Kidney (tissue), 13 donors: ENCODE measurements at regions not wholly inside any gene's neighbourhood (a gene's known extent, or its start where the extent isn't known, plus 50 kb on each side); places are given as distances from the start of the nearest gene placed in this dataset.
"Not testable (repeated sequence)": the region's sequence is repeated elsewhere in the genome, so short reads cannot be mapped to it uniquely, and the experiment has no call there.

Experiments used
- DNase-seq, 5 donors: peaks; one replicate each; pipeline ENCODE4 v3.0.0-alpha.2; 2013 to 2020
- FAIRE-seq: peaks from 2 replicates; lab custom pipeline; 2012; peaks lifted over from hg19 to GRCh38; lab: Jason Lieb, UNC
- H3K27ac ChIP-seq, 2 donors: one replicate each; pipeline ENCODE4 v1.7.0; 2013; ENCODE audit warnings: low read depth in 2 of 2, low read length in 2 of 2, inconsistent platforms in 1 of 2
- H3K27me3 ChIP-seq: one replicate; pipeline ENCODE4 v1.7.1; 2013; ENCODE audit warnings: low read length, inconsistent platforms; ENCODE audit not compliant: control insufficient read depth, insufficient read depth
- H3K36me3 ChIP-seq, 3 donors: one replicate each; pipeline versions ENCODE4 v1.7.0 to v1.7.1; 2013; ENCODE audit warnings: low read length in 3 of 3, control low read depth in 1 of 3, inconsistent platforms in 1 of 3; ENCODE audit not compliant: insufficient read depth in 3 of 3, control insufficient read depth in 2 of 3
- H3K4me1 ChIP-seq, 3 donors: one replicate each; pipeline versions ENCODE4 v1.7.0 to v1.7.1; 2013; ENCODE audit warnings: low read length in 3 of 3, inconsistent platforms in 1 of 3, low read depth in 1 of 3; ENCODE audit not compliant: control insufficient read depth in 2 of 3, insufficient read depth in 2 of 3
- H3K4me3 ChIP-seq, 3 donors: one replicate each; pipeline versions ENCODE4 v1.7.0 to v1.8.1; 2013; ENCODE audit warnings: low read length in 3 of 3, control low read depth in 1 of 3, inconsistent platforms in 1 of 3
- H3K9ac ChIP-seq, 3 donors: one replicate each; pipeline versions ENCODE4 v1.7.0 to v1.7.1; 2013; ENCODE audit warnings: low read length in 3 of 3, control low read depth in 1 of 3, inconsistent platforms in 1 of 3
- H3K9me3 ChIP-seq, 3 donors: one replicate each; pipeline versions ENCODE4 v1.7.0 to v1.7.1; 2013; ENCODE audit warnings: low read length in 3 of 3, control low read depth in 1 of 3, inconsistent platforms in 1 of 3; ENCODE audit not compliant: control insufficient read depth in 2 of 3, insufficient read depth in 1 of 3
- CTCF ChIP-seq: IDR thresholded peaks from 3 replicates; pipeline ENCODE4 v1.5.1; 2012; ENCODE audit warnings: mild to moderate bottlenecking, moderate library complexity, borderline replicate concordance; ENCODE audit not compliant: insufficient read depth; ENCODE audit errors: extremely low read depth
- intact Hi-C: fragments of 100-400 bp; cut with DNase I; formaldehyde crosslinking; loops from one replicate; pipeline ENCODE4 v1.11.1; 2022
- donor health status: control.
- donor health status: control.
- donor health status: control.
- donor health status: control.
- donor health status: control.
- donor health status: DM: yes; HTN: yes; CAD: no.
- donor health status: Normal renal cell carcinoma (clear cell type).

GRCh38 chr6:25205629-25206028 lies 73.5 kb upstream of the CARMIL1 start:
- intact Hi-C loops: no loop called here
- H3K36me3 ChIP-seq: no peaks in the 10 kb centered on the region
- FAIRE-seq: no peak

GRCh38 chr6:25207453-25208155 lies 71.6 kb upstream of the CARMIL1 start:
- H3K4me3 ChIP-seq, H3K9ac ChIP-seq, H3K27me3 ChIP-seq, H3K27ac ChIP-seq, DNase-seq, intact Hi-C loops, FAIRE-seq, H3K4me1 ChIP-seq, H3K36me3 ChIP-seq, H3K9me3 ChIP-seq: not testable (repeated sequence)

More at GRCh38 chr6:25205629-25206028, 73.5 kb upstream of the CARMIL1 start:
- Histone ChIP-seq H3K27me3 (no peaks in the 10 kb centered on the region), H3K27ac (no peak overlapping the region), H3K9ac (no peak overlapping the region), H3K9me3 (peaks cover 0 to 5% (median 0%) of the 10 kb centered on the region in 3 donors), H3K4me1 (no peaks in the 10 kb centered on the region), H3K4me3 (no peak overlapping the region)
- DNase-seq: no peak
- no peak for TF ChIP-seq CTCF

DNA sequence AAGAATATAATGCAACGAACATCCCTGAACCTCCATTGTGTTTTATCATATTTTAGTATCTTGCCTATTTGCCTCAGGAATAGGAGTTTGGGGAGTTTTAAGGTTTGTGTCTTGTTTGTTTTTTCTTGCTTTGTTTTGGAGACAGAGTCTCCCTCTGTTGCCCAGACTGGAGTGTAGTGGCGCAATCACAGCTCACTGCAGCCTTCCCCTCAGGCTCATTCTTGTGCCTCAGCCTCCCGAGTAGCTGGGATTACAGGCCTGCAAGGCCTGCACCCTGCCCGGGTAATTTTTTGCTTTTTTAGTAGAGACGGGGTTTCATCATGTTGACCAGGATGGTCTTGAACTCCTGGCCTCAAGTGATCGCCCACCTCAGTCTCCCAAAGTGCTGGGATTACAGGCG lies 63.3 kb upstream of the CARMIL1 start:
- Histone ChIP-seq H3K4me1 (no peaks in the 10 kb centered on the region), H3K4me3 (no peak overlapping the region), H3K27me3 (no peaks in the 10 kb centered on the region), H3K9ac (no peak overlapping the region), H3K9me3 (no peaks in the 10 kb centered on the region), H3K36me3 (no peaks in the 10 kb centered on the region), H3K27ac (no peak overlapping the region)
- no peak for TF ChIP-seq CTCF
- intact Hi-C loops: no loop called here
- no peak for DNase-seq
- FAIRE-seq: no peak

DNA sequence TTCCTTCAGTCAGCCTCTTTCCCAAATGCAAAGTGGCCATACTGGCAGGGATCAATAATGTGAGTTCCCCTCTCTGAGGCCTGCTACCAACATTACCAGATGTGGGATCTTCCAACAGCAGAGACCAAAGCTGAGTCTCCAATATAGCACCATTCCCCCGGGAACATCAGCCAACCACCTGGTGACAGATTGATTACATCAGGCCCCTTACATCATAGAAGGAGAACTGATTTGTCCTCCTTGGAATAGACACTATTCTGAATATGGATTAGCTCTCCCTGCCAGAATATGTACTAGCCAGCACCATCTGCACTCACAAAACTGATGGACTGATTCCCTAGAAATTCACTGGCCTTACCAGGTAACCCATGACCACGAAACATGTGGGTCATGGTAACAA lies 61.9 kb upstream of the CARMIL1 start:
- DNase-seq (no peak), FAIRE-seq (no peak)
- intact Hi-C loops: no loop called here
- Histone ChIP-seq H3K27me3 (no peaks in the 10 kb centered on the region), H3K4me3 (no peak overlapping the region), H3K9ac (no peak overlapping the region), H3K4me1 (no peaks in the 10 kb centered on the region), H3K9me3 (no peaks in the 10 kb centered on the region), H3K27ac (no peak overlapping the region), H3K36me3 (no peaks in the 10 kb centered on the region)
- no peak for TF ChIP-seq CTCF
